Stomach (tissue), 4 donors: ENCODE measurements at regions not wholly inside any gene's neighbourhood (a gene's known extent, or its start where the extent isn't known, plus 50 kb on each side); places are given as distances from the start of the nearest gene placed in this dataset.

Source experiments
- POLR2A ChIP-seq, 4 donors: fragments of 450-650 bp; IDR thresholded peaks; one replicate each; pipeline ENCODE4 v1.6.1; 2016; ENCODE audit warnings: antibody characterized with exemption in 4 of 4, control low read depth in 2 of 4, mild to moderate bottlenecking in 1 of 4, moderate library complexity in 1 of 4
- TF ChIP-seq, protein P1 (sequence below), 7 experiments: fragments of 450-650 bp in 4 of 7; fragments of 200-600 bp in 3 of 7; sonication (generic) in 3 of 7; IDR thresholded peaks; one replicate each; pipeline ENCODE4 v1.5.1; 2016 to 2019; ENCODE audit warnings: antibody characterized with exemption in 7 of 7, control low read depth in 2 of 7, mild to moderate bottlenecking in 1 of 7

DNA sequence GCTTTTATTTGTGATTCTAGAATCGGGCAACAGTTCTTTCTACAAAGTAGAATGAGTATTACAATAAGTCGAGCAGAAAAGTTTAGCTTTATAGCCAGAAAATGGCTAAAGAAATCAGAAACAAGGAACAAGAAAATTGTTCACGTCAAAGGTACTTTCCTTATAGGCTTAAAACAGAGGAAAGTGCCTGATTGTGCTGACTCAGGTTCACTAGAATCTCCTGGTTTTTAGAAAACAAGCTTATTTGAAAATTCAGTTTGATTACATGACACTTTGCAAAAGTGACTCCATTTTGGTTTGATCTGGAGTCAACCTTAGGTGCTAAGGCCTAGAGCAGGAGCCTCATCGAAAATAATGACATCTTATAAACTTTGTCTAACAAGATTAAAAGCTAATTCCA lies 564.7 kb upstream of the FLRT2 start:
- no peak for TF ChIP-seq POLR2A (IDR thresholded peaks at IDR 0.05)
- TF ChIP-seq, protein P1, sequence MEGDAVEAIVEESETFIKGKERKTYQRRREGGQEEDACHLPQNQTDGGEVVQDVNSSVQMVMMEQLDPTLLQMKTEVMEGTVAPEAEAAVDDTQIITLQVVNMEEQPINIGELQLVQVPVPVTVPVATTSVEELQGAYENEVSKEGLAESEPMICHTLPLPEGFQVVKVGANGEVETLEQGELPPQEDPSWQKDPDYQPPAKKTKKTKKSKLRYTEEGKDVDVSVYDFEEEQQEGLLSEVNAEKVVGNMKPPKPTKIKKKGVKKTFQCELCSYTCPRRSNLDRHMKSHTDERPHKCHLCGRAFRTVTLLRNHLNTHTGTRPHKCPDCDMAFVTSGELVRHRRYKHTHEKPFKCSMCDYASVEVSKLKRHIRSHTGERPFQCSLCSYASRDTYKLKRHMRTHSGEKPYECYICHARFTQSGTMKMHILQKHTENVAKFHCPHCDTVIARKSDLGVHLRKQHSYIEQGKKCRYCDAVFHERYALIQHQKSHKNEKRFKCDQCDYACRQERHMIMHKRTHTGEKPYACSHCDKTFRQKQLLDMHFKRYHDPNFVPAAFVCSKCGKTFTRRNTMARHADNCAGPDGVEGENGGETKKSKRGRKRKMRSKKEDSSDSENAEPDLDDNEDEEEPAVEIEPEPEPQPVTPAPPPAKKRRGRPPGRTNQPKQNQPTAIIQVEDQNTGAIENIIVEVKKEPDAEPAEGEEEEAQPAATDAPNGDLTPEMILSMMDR (IDR thresholded peaks at IDR 0.05) = no peak
